HCT116 (cell line): ENCODE measurements at regions not wholly inside any gene's neighbourhood (a gene's known extent, or its start where the extent isn't known, plus 50 kb on each side); places are given as distances from the start of the nearest gene placed in this dataset.

Source experiments
- EZH2 ChIP-seq: fragments of 200-600 bp; sonication (generic); IDR thresholded peaks from 2 replicates; pipeline ENCODE4 v1.6.1; 2017; ENCODE audit warnings: antibody characterized with exemption, mixed run types
- EZH2phosphoT487 ChIP-seq: fragments of 200-600 bp; IDR thresholded peaks from 2 replicates; pipeline ENCODE4 v1.6.1; 2018; ENCODE audit warnings: antibody characterized with exemption, borderline replicate concordance
- POLR2A ChIP-seq: IDR thresholded peaks from 2 replicates; pipeline ENCODE4 v1.7.0; 2011; ENCODE audit warnings: borderline replicate concordance; ENCODE audit not compliant: insufficient read depth, insufficient read length; ENCODE audit errors: extremely low read depth
- RAD21 ChIP-seq: IDR thresholded peaks from 2 replicates; pipeline ENCODE4 v1.6.1; 2012; ENCODE audit warnings: low read depth, mild to moderate bottlenecking
- REST ChIP-seq: IDR thresholded peaks from 2 replicates; pipeline ENCODE4 v1.6.1; 2012; ENCODE audit warnings: low read depth
- SP1 ChIP-seq: IDR thresholded peaks from 2 replicates; pipeline ENCODE4 v1.6.1; 2012; ENCODE audit warnings: low read depth
- SRF ChIP-seq: IDR thresholded peaks from 2 replicates; pipeline ENCODE4 v1.6.1; 2012; ENCODE audit warnings: low read depth
- TF ChIP-seq, protein P1 (sequence below), 3 experiments: fragments of 200-600 bp in 1 of 3; sonication (generic) in 1 of 3; IDR thresholded peaks in 2 of 3; conservative IDR thresholded peaks in 1 of 3; 2 replicates each; pipeline ENCODE4 v1.5.1; 2012 to 2017; ENCODE audit warnings: low read depth in 2 of 3, low read length in 2 of 3, antibody characterized with exemption in 1 of 3, borderline replicate concordance in 1 of 3, control low read depth in 1 of 3, mild to moderate bottlenecking in 1 of 3, mixed read lengths in 1 of 3, mixed run types in 1 of 3, moderate library complexity in 1 of 3; ENCODE audit not compliant: insufficient read depth in 1 of 3
- TF ChIP-seq, protein P2 (sequence below): IDR thresholded peaks from 2 replicates; pipeline ENCODE4 v1.6.1; 2012
- TF ChIP-seq, protein P3 (sequence below): IDR thresholded peaks from 2 replicates; pipeline ENCODE4 v1.6.1; 2012

DNA sequence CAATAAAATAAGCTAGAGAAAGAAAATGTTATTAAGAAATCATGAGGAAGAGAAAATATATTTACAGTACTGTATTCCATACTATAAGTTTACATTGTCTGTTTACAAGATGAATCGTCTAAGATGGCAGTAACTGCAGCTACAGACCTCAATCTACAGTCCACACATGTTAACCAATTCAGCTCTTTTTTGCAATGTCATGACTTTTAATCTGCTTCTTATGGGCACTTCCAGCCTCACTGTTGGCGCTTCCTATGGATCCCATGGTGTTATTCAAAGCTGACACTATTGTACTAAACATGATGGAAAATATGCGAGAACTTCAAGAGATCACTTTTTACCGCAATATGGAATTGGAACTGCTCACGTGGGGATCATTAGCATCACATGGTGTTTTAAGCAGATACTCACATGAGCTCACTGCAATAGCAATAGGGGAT, 451.5 kb upstream of the CITED2 start:
- TF ChIP-seq EZH2 = no peak
- no peak for TF ChIP-seq SRF
- TF ChIP-seq REST = no peak
- TF ChIP-seq, protein P1, sequence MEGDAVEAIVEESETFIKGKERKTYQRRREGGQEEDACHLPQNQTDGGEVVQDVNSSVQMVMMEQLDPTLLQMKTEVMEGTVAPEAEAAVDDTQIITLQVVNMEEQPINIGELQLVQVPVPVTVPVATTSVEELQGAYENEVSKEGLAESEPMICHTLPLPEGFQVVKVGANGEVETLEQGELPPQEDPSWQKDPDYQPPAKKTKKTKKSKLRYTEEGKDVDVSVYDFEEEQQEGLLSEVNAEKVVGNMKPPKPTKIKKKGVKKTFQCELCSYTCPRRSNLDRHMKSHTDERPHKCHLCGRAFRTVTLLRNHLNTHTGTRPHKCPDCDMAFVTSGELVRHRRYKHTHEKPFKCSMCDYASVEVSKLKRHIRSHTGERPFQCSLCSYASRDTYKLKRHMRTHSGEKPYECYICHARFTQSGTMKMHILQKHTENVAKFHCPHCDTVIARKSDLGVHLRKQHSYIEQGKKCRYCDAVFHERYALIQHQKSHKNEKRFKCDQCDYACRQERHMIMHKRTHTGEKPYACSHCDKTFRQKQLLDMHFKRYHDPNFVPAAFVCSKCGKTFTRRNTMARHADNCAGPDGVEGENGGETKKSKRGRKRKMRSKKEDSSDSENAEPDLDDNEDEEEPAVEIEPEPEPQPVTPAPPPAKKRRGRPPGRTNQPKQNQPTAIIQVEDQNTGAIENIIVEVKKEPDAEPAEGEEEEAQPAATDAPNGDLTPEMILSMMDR (IDR thresholded peaks at IDR 0.05 in 2 of 3, conservative IDR thresholded peaks at IDR 0.05 in 1 of 3; ENCODE audit: borderline replicate concordance in 1 of 3, insufficient read depth in 1 of 3, low read depth in 2 of 3, low read length in 2 of 3) = no peak
- TF ChIP-seq RAD21 = no peak
- TF ChIP-seq, protein P2, sequence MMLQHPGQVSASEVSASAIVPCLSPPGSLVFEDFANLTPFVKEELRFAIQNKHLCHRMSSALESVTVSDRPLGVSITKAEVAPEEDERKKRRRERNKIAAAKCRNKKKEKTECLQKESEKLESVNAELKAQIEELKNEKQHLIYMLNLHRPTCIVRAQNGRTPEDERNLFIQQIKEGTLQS = no peak
- no peak for TF ChIP-seq EZH2phosphoT487
- TF ChIP-seq SP1 = no peak
- TF ChIP-seq POLR2A = no peak
- TF ChIP-seq, protein P3, sequence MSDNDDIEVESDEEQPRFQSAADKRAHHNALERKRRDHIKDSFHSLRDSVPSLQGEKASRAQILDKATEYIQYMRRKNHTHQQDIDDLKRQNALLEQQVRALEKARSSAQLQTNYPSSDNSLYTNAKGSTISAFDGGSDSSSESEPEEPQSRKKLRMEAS = no peak
